Loucy (cell line): ENCODE measurements at regions not wholly inside any gene's neighbourhood (a gene's known extent, or its start where the extent isn't known, plus 50 kb on each side); places are given as distances from the start of the nearest gene placed in this dataset.
"Not testable (repeated sequence)": the region's sequence is repeated elsewhere in the genome, so short reads cannot be mapped to it uniquely, and the experiment has no call there.

Source experiments
- H2AFZ ChIP-seq: fragments of 200-600 bp; sonication (generic); 2 replicates; pipeline ENCODE4 v1.6.0; 2016; ENCODE audit warnings: antibody characterized with exemption, mild to moderate bottlenecking, low read length, moderate library complexity
- H3F3A ChIP-seq: fragments of 200-600 bp; 2 replicates; pipeline ENCODE4 v1.6.0; 2016; ENCODE audit warnings: antibody characterized with exemption, low read depth, mild to moderate bottlenecking
- H3K27me3 ChIP-seq: fragments of 200-600 bp; sonication (generic); 2 replicates; pipeline ENCODE4 v1.6.1; 2014; ENCODE audit warnings: low read length, mild to moderate bottlenecking; ENCODE audit not compliant: insufficient read depth, poor library complexity, severe bottlenecking
- H3K36me3 ChIP-seq: fragments of 200-600 bp; sonication (generic); 2 replicates; pipeline ENCODE4 v1.6.1; 2016; ENCODE audit warnings: low read length; ENCODE audit not compliant: insufficient read depth
- H3K4me1 ChIP-seq: fragments of 200-600 bp; sonication (generic); 2 replicates; pipeline ENCODE4 v1.5.1; 2014; ENCODE audit warnings: low read length, mild to moderate bottlenecking; ENCODE audit not compliant: insufficient read depth, poor library complexity, severe bottlenecking
- H3K4me2 ChIP-seq: fragments of 200-600 bp; sonication (generic); 2 replicates; pipeline ENCODE4 v1.6.0; 2014; ENCODE audit warnings: antibody characterized with exemption, low read length, low read depth, mild to moderate bottlenecking; ENCODE audit not compliant: poor library complexity, severe bottlenecking
- H3K4me3 ChIP-seq: fragments of 200-600 bp; sonication (generic); 2 replicates; pipeline ENCODE4 v1.5.1; 2014; ENCODE audit warnings: low read length, mild to moderate bottlenecking, mixed read lengths; ENCODE audit not compliant: poor library complexity, severe bottlenecking
- H3K79me2 ChIP-seq: fragments of 200-600 bp; sonication (generic); 2 replicates; pipeline ENCODE4 v1.6.1; 2014; ENCODE audit warnings: low read length; ENCODE audit not compliant: insufficient read depth
- H3K9ac ChIP-seq: fragments of 200-600 bp; sonication (generic); 2 replicates; pipeline ENCODE4 v1.6.0; 2014; ENCODE audit warnings: mild to moderate bottlenecking, low read depth, low read length, moderate library complexity; ENCODE audit not compliant: poor library complexity, severe bottlenecking
- H3K9me2 ChIP-seq: fragments of 200-600 bp; sonication (generic); replicated peaks from 2 replicates; pipeline ENCODE4 v1.6.1; 2016; ENCODE audit warnings: low read depth, low read length, mixed read lengths
- H3K9me3 ChIP-seq: fragments of 200-600 bp; sonication (generic); 2 replicates; pipeline ENCODE4 v1.6.1; 2014; ENCODE audit warnings: mild to moderate bottlenecking, antibody characterized with exemption, low read length, low read depth; ENCODE audit not compliant: insufficient read depth
- H4K20me1 ChIP-seq: fragments of 200-600 bp; sonication (generic); 2 replicates; pipeline ENCODE4 v1.6.0; 2014; ENCODE audit warnings: antibody characterized with exemption, low read length, mild to moderate bottlenecking; ENCODE audit not compliant: insufficient read depth, poor library complexity, severe bottlenecking
- EZH2phosphoT487 ChIP-seq: fragments of 200-600 bp; IDR thresholded peaks from 2 replicates; pipeline ENCODE4 v1.6.1; 2018; ENCODE audit warnings: antibody characterized with exemption, mild to moderate bottlenecking, moderate library complexity, borderline replicate concordance
- TF ChIP-seq, protein P1 (sequence below): fragments of 200-600 bp; sonication (generic); conservative IDR thresholded peaks from 2 replicates; pipeline ENCODE4 v1.5.1; 2014; ENCODE audit warnings: mild to moderate bottlenecking, antibody characterized with exemption, low read length

DNA sequence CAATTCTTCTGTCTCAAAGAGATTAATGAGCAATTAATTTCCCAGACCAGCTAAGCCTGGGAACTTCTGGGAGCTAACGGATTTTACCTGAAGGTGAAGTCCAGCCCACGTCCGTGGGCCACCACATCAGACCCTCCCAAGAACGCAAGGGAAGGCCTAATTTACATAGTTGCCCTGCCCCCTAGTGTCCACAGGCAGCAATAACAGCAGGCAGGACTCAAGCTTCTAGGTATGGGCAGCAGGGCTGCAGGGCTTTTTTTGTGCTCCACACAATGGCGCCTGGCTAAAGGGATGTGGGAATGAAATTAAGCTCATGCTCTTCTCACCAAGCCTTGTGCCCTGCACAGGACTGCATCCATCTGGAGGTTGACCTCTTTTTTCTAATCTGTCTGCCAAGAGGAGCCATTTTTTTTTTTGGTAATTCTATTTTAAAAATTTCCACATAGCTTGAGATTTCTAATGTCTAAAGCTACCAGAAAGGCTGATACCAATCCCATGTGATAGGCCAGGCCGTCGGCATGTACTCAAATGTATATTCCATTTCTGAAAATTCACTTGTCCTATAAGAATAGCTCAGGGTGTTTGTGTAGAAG lies 111.9 kb upstream of the TMEM164 start:
- Histone ChIP-seq H3K4me1 (peaks cover 4% of the 10 kb centered on the region), H3K9ac (no peak overlapping the region)
- TF ChIP-seq EZH2phosphoT487, result no peak
- TF ChIP-seq, protein P1, sequence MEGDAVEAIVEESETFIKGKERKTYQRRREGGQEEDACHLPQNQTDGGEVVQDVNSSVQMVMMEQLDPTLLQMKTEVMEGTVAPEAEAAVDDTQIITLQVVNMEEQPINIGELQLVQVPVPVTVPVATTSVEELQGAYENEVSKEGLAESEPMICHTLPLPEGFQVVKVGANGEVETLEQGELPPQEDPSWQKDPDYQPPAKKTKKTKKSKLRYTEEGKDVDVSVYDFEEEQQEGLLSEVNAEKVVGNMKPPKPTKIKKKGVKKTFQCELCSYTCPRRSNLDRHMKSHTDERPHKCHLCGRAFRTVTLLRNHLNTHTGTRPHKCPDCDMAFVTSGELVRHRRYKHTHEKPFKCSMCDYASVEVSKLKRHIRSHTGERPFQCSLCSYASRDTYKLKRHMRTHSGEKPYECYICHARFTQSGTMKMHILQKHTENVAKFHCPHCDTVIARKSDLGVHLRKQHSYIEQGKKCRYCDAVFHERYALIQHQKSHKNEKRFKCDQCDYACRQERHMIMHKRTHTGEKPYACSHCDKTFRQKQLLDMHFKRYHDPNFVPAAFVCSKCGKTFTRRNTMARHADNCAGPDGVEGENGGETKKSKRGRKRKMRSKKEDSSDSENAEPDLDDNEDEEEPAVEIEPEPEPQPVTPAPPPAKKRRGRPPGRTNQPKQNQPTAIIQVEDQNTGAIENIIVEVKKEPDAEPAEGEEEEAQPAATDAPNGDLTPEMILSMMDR, result peak; percentile 80

GRCh38 chrX:109896024-109896423 lies 106.9 kb upstream of the TMEM164 start:
- H3K4me3 ChIP-seq, H3F3A ChIP-seq, H3K4me1 ChIP-seq, H3K27me3 ChIP-seq, H4K20me1 ChIP-seq, H3K4me2 ChIP-seq, H3K9me3 ChIP-seq, H3K36me3 ChIP-seq, H3K9ac ChIP-seq, H3K79me2 ChIP-seq, H2AFZ ChIP-seq, H3K9me2 ChIP-seq: not testable (repeated sequence)

More for the DNA sequence above, 111.9 kb upstream of the TMEM164 start:
- Histone ChIP-seq H3K9me3 (no peaks in the 10 kb centered on the region), H4K20me1 (no peaks in the 10 kb centered on the region), H2AFZ (peak overlapping the region; percentile 56; the same call in 1 of the 2 replicates), H3K79me2 (no peaks in the 10 kb centered on the region), H3K9me2 (no peaks in the 10 kb centered on the region), H3F3A (no peaks in the 10 kb centered on the region), H3K4me3 (no peak overlapping the region), H3K27me3 (no peaks in the 10 kb centered on the region), H3K36me3 (no peaks in the 10 kb centered on the region), H3K4me2 (peak overlapping the region; percentile 42)

- H3K9me3 ChIP-seq, result no peaks in the 10 kb centered on the region
- TF ChIP-seq, protein P1, result no peak
- no peak for TF ChIP-seq EZH2phosphoT487
- no peaks in the 10 kb centered on the region for H3F3A ChIP-seq
- H2AFZ ChIP-seq, result peak overlapping the region; percentile 20; the same call in 1 of the 2 replicates
- no peak overlapping the region for H3K9ac ChIP-seq
- H3K9me2 ChIP-seq, result no peaks in the 10 kb centered on the region
- no peak overlapping the region for H3K4me3 ChIP-seq
- H3K4me1 ChIP-seq, result peaks cover 11% of the 10 kb centered on the region
- H3K27me3 ChIP-seq, result no peaks in the 10 kb centered on the region
- no peaks in the 10 kb centered on the region for H3K36me3 ChIP-seq
- H3K79me2 ChIP-seq, result no peaks in the 10 kb centered on the region
- peak overlapping the region; percentile 18 for H3K4me2 ChIP-seq
- no peaks in the 10 kb centered on the region for H4K20me1 ChIP-seq
These were observed 100.2 kb upstream of the TMEM164 start for GRCh38 chrX:109902665-109903064.

GRCh38 chrX:109911046-109911445 lies 91.9 kb upstream of the TMEM164 start:
- no peak overlapping the region for H3K4me2 ChIP-seq
- no peak overlapping the region for H2AFZ ChIP-seq
- H4K20me1 ChIP-seq, result no peaks in the 10 kb centered on the region
- H3F3A ChIP-seq, result no peaks in the 10 kb centered on the region
- no peak overlapping the region for H3K4me3 ChIP-seq
- H3K9ac ChIP-seq, result no peak overlapping the region
- no peak for TF ChIP-seq EZH2phosphoT487
- TF ChIP-seq, protein P1, result peak; percentile 70
- no peaks in the 10 kb centered on the region for H3K36me3 ChIP-seq
- H3K79me2 ChIP-seq, result no peaks in the 10 kb centered on the region
- H3K4me1 ChIP-seq, result no peaks in the 10 kb centered on the region
- no peaks in the 10 kb centered on the region for H3K27me3 ChIP-seq
- H3K9me3 ChIP-seq, result no peaks in the 10 kb centered on the region
- no peaks in the 10 kb centered on the region for H3K9me2 ChIP-seq

GRCh38 chrX:109912993-109913392 lies 89.9 kb upstream of the TMEM164 start:
- not testable (repeated sequence) for H3K9ac ChIP-seq, H3K79me2 ChIP-seq, H3K4me2 ChIP-seq, H3K27me3 ChIP-seq, H3K4me1 ChIP-seq, H3K9me3 ChIP-seq, H3K36me3 ChIP-seq, H3F3A ChIP-seq, H3K9me2 ChIP-seq, H3K4me3 ChIP-seq, H2AFZ ChIP-seq, H4K20me1 ChIP-seq
